IMR-90 (cell line): ENCODE measurements at regions not wholly inside any gene's neighbourhood (a gene's known extent, or its start where the extent isn't known, plus 50 kb on each side); places are given as distances from the start of the nearest gene placed in this dataset.

Source experiments
- ATAC-seq: fragments of 200-7000 bp; cut with Tn5 transposase; 2 replicates; pipeline ENCODE4 v1.9.1; 2020; ENCODE audit warnings: low read depth, mild to moderate bottlenecking, moderate library complexity
- BruUV-seq: library from RNA; stranded (reverse); fragments of 400-500 nt; replicated peaks from 2 replicates; lab custom pipeline; 2021; lab: Mats Ljungman, UMichigan
- CTCF ChIA-PET: fragments of 300-600 bp; formaldehyde crosslinking; extraction: SDS; loops from one replicate; lab custom pipeline; 2021; ENCODE audit warnings: antibody characterized with exemption; lab: Yijun Ruan, JAX
- POLR2A ChIA-PET: fragments of 300-600 bp; sonication (Branson Sonifier 250); formaldehyde crosslinking; loops from one replicate; lab custom pipeline; 2022; ENCODE audit warnings: antibody characterized with exemption; ENCODE audit not compliant: unreplicated experiment; lab: Charles Lee
- DNase-seq: peaks from one replicate; pipeline ENCODE4 v3.0.0; 2013
- H2AFZ ChIP-seq: replicated peaks from 2 replicates; pipeline ENCODE3; 2013; ENCODE audit warnings: low read length, mild to moderate bottlenecking; ENCODE audit not compliant: poor library complexity
- H2AK5ac ChIP-seq: 2 replicates; pipeline ENCODE4 v1.6.1; 2013; ENCODE audit warnings: low read depth, low read length, inconsistent platforms
- H2AK9ac ChIP-seq: replicated peaks from 2 replicates; pipeline ENCODE3; 2013; ENCODE audit warnings: mild to moderate bottlenecking, low read depth, low read length, moderate library complexity; ENCODE audit not compliant: poor library complexity
- H2BK120ac ChIP-seq: 2 replicates; pipeline ENCODE4 v1.6.1; 2013; ENCODE audit warnings: low read depth, low read length, inconsistent platforms
- H2BK15ac ChIP-seq: 3 replicates; pipeline ENCODE4 v1.6.1; 2013; ENCODE audit warnings: low read depth, low read length, inconsistent platforms
- H2BK20ac ChIP-seq: 2 replicates; pipeline ENCODE4 v1.6.1; 2013; ENCODE audit warnings: low read depth, mild to moderate bottlenecking, inconsistent platforms, low read length, moderate library complexity
- H2BK5ac ChIP-seq: 2 replicates; pipeline ENCODE4 v1.6.1; 2013; ENCODE audit warnings: mild to moderate bottlenecking, low read depth, low read length, inconsistent platforms; ENCODE audit not compliant: poor library complexity, severe bottlenecking
- H3K14ac ChIP-seq: replicated peaks from 2 replicates; pipeline ENCODE4 v1.6.1; 2013; ENCODE audit warnings: low read depth, low read length, inconsistent platforms
- H3K18ac ChIP-seq: 2 replicates; pipeline ENCODE4 v1.6.1; 2013; ENCODE audit warnings: low read depth, low read length, control low read depth
- H3K23ac ChIP-seq: 2 replicates; pipeline ENCODE4 v1.6.1; 2013; ENCODE audit warnings: low read depth, low read length, inconsistent platforms
- H3K27ac ChIP-seq: 2 replicates; pipeline ENCODE4 v1.5.1; 2013; ENCODE audit warnings: mild to moderate bottlenecking, control low read depth, low read length; ENCODE audit not compliant: insufficient read depth
- H3K27me3 ChIP-seq: 2 replicates; pipeline ENCODE4 v1.6.1; 2013; ENCODE audit warnings: low read length; ENCODE audit not compliant: control insufficient read depth, insufficient read depth
- H3K36me3 ChIP-seq: 2 replicates; pipeline ENCODE4 v1.6.1; 2013; ENCODE audit warnings: low read length, mixed read lengths; ENCODE audit not compliant: control insufficient read depth, insufficient read depth
- H3K4ac ChIP-seq: 2 replicates; pipeline ENCODE4 v1.6.1; 2013; ENCODE audit warnings: low read depth, low read length, inconsistent platforms
- H3K4me1 ChIP-seq: 2 replicates; pipeline ENCODE4 v1.6.1; 2013; ENCODE audit warnings: low read length, mixed read lengths; ENCODE audit not compliant: control insufficient read depth, insufficient read depth
- H3K4me2 ChIP-seq: 2 replicates; pipeline ENCODE4 v1.6.1; 2013; ENCODE audit warnings: low read depth, mild to moderate bottlenecking, control low read depth, low read length, moderate library complexity
- H3K4me3 ChIP-seq: 2 replicates; pipeline ENCODE4 v1.5.1; 2013; ENCODE audit warnings: low read depth, mild to moderate bottlenecking, control low read depth, low read length, moderate library complexity; ENCODE audit not compliant: insufficient read depth
- H3K56ac ChIP-seq: 2 replicates; pipeline ENCODE4 v1.6.1; 2013; ENCODE audit warnings: low read length, inconsistent platforms; ENCODE audit not compliant: insufficient read depth; ENCODE audit errors: extremely low read depth
- H3K79me1 ChIP-seq, 2 experiments: 2 replicates each; pipeline ENCODE4 v1.6.1; 2013; ENCODE audit warnings: low read length in 2 of 2, inconsistent platforms in 1 of 2, low read depth in 1 of 2
- H3K9ac ChIP-seq: 2 replicates; pipeline ENCODE4 v1.6.1; 2013; ENCODE audit warnings: low read depth, low read length, control low read depth
- H3K9me1 ChIP-seq: 2 replicates; pipeline ENCODE4 v1.6.1; 2013; ENCODE audit warnings: low read length, inconsistent platforms; ENCODE audit not compliant: insufficient read depth
- H3K9me3 ChIP-seq: 2 replicates; pipeline ENCODE4 v1.6.1; 2013; ENCODE audit warnings: low read length; ENCODE audit not compliant: control insufficient read depth, insufficient read depth
- H4K20me1 ChIP-seq: 2 replicates; pipeline ENCODE4 v1.6.1; 2013; ENCODE audit warnings: low read length, inconsistent platforms; ENCODE audit not compliant: insufficient read depth
- H4K5ac ChIP-seq: 2 replicates; pipeline ENCODE4 v1.6.1; 2013; ENCODE audit warnings: mild to moderate bottlenecking, low read depth, low read length, control low read depth
- H4K8ac ChIP-seq, 2 experiments: 2 replicates each; pipeline ENCODE4 v1.6.1; 2013; ENCODE audit warnings: low read depth in 2 of 2, low read length in 2 of 2, control low read depth in 1 of 2, inconsistent platforms in 1 of 2
- H4K91ac ChIP-seq: 2 replicates; pipeline ENCODE4 v1.6.1; 2013; ENCODE audit warnings: low read depth, low read length, inconsistent platforms; ENCODE audit not compliant: insufficient read depth
- MAZ ChIP-seq: IDR thresholded peaks from 2 replicates; pipeline ENCODE4 v1.6.1; 2012; ENCODE audit warnings: low read depth, mild to moderate bottlenecking, low read length, improper control_type of control experiment, moderate library complexity, borderline replicate concordance
- RFX5 ChIP-seq: IDR thresholded peaks from 2 replicates; pipeline ENCODE4 v1.8.0; 2012; ENCODE audit warnings: low read depth, mild to moderate bottlenecking, low read length, moderate library complexity
- SMC3 ChIP-seq: fragments of 150-350 bp; IDR thresholded peaks from 2 replicates; pipeline ENCODE4 v1.6.1; 2016; ENCODE audit warnings: low read depth, mild to moderate bottlenecking, antibody characterized with exemption, low read length, moderate library complexity
- WGBS, 2 experiments: methylation state at CpG; one replicate each; pipeline versions ENCODE4 v1.1.5 to v1.1.7; 2013; ENCODE audit warnings: missing lambda C conversion rate in 2 of 2; ENCODE audit not compliant: insufficient read length in 1 of 2; ENCODE audit errors: extremely low coverage in 2 of 2; 5-methylcytosine and 5-hydroxymethylcytosine counted together
- dilution Hi-C: fragments of 300-500 bp; cut with HindIII; formaldehyde crosslinking; loops from one replicate; pipeline ENCODE4 v1.14.3; 2018; ENCODE audit warnings: low sequenced_read_pairs; ENCODE audit not compliant: unreplicated experiment
- in situ Hi-C: fragments of 300-500 bp; cut with MboI; formaldehyde crosslinking; loops from 3 replicates; pipeline ENCODE4 v1.14.3; 2019; ENCODE audit warnings: low sequenced_read_pairs, inconsistent platforms, mixed read lengths
- intact Hi-C: fragments of 100-400 bp; cut with micrococcal nuclease; formaldehyde crosslinking; loops from 2 replicates; pipeline ENCODE4 v1.10.0; 2022

- intact Hi-C loops: no loop called here
- no peak overlapping the region for H3K9ac ChIP-seq
- no peak overlapping the region for H2BK20ac ChIP-seq
- H4K8ac ChIP-seq: no peak overlapping the region
- H3K9me1 ChIP-seq: no peaks in the 10 kb centered on the region
- H4K91ac ChIP-seq: no peak overlapping the region
- no peak overlapping the region for H2BK120ac ChIP-seq
- H3K4me1 ChIP-seq: no peaks in the 10 kb centered on the region
- ChIA-PET CTCF (no interaction called here), POLR2A (no interaction called here)
- H3K4ac ChIP-seq: no peak overlapping the region
- ATAC-seq (no peak), DNase-seq (no peak)
- no peak overlapping the region for H3K18ac ChIP-seq
- H4K20me1 ChIP-seq: no peaks in the 10 kb centered on the region
- dilution Hi-C loops: no loop called here
- WGBS, 2 experiments: 37% methylated on average over 2 of the region's 2 CpGs; no CpG with 5 or more reads in 1 of the 2 experiments
- no peak overlapping the region for H3K4me2 ChIP-seq
- H3K23ac ChIP-seq: no peak overlapping the region
- no peak overlapping the region for H3K14ac ChIP-seq
- no peak for TF ChIP-seq MAZ
- no peak for TF ChIP-seq RFX5
- TF ChIP-seq SMC3: no peak
- H4K5ac ChIP-seq: no peak overlapping the region
- H2AK9ac ChIP-seq: no peak overlapping the region
- peaks cover 8% of the 10 kb centered on the region; the same call in 1 of the 2 replicates for H3K9me3 ChIP-seq
- in situ Hi-C loops: no loop called here
- no peak overlapping the region for H2AFZ ChIP-seq
- no peaks in the 10 kb centered on the region for H3K79me1 ChIP-seq
- BruUV-seq: no TSS peak
- H3K27me3 ChIP-seq: no peaks in the 10 kb centered on the region
- no peak overlapping the region for H2BK15ac ChIP-seq
- no peaks in the 10 kb centered on the region for H3K36me3 ChIP-seq
- no peak overlapping the region for H3K27ac ChIP-seq
- H2BK5ac ChIP-seq: no peak overlapping the region
- no peak overlapping the region for H3K4me3 ChIP-seq
- H3K56ac ChIP-seq: no peak overlapping the region
- no peak overlapping the region for H2AK5ac ChIP-seq
Observed at GRCh38 chr5:161093100-161093499, 241.1 kb upstream of the ATP10B start.
